Caco-2 (cell line): ENCODE measurements at regions not wholly inside any gene's neighbourhood (a gene's known extent, or its start where the extent isn't known, plus 50 kb on each side); places are given as distances from the start of the nearest gene placed in this dataset.

Experiments used
- BruUV-seq: library from RNA; stranded (reverse); fragments of 400-500 nt; replicated peaks from 2 replicates; lab custom pipeline; 2021; lab: Mats Ljungman, UMichigan
- CTCF ChIA-PET: fragments of 300-600 bp; sonication (Branson Sonifier 250); formaldehyde crosslinking; loops from one replicate; lab custom pipeline; 2022; ENCODE audit warnings: antibody characterized with exemption; lab: Charles Lee
- POLR2A ChIA-PET: fragments of 300-600 bp; sonication (Branson Sonifier 250); formaldehyde crosslinking; loops from one replicate; lab custom pipeline; 2022; ENCODE audit warnings: antibody characterized with exemption; lab: Charles Lee
- DNase-seq, 2 experiments: peaks; one replicate each; pipeline versions ENCODE4 v3.0.0 to v3.0.0-alpha.2; 2020 to 2022
- H3K27me3 ChIP-seq: replicated peaks from 2 replicates; pipeline ENCODE4 v1.6.0; 2011; ENCODE audit warnings: low read length; ENCODE audit not compliant: control insufficient read depth, insufficient read depth
- H3K36me3 ChIP-seq: 2 replicates; pipeline ENCODE4 v1.5.1; 2011; ENCODE audit warnings: low read length; ENCODE audit not compliant: control insufficient read depth, insufficient read depth
- H3K4me1 ChIP-seq: fragments of 250-450 bp; sonication (Bioruptor Pico); 2 replicates; pipeline ENCODE4 v1.5.1; 2020; ENCODE audit warnings: mild to moderate bottlenecking
- H3K4me3 ChIP-seq: 2 replicates; pipeline ENCODE4 v1.5.1; 2011; ENCODE audit warnings: low read depth, mild to moderate bottlenecking, control low read depth, low read length
- H3K9me3 ChIP-seq: fragments of 250-450 bp; sonication (Bioruptor Pico); 2 replicates; pipeline ENCODE4 v1.5.1; 2020; ENCODE audit warnings: mild to moderate bottlenecking, moderate library complexity
- H3K27ac Mint-ChIP-seq: one replicate; pipeline ENCODE4 v1.8.0; 2022; ENCODE audit warnings: mixed read lengths; ENCODE audit not compliant: unreplicated experiment
- H3K27me3 Mint-ChIP-seq: one replicate; pipeline ENCODE4 v1.8.0; 2022; ENCODE audit warnings: mixed read lengths; ENCODE audit not compliant: insufficient read depth, unreplicated experiment
- H3K36me3 Mint-ChIP-seq: one replicate; pipeline ENCODE4 v1.8.0; 2022; ENCODE audit warnings: mild to moderate bottlenecking, mixed read lengths; ENCODE audit not compliant: insufficient read depth, unreplicated experiment
- H3K4me1 Mint-ChIP-seq: one replicate; pipeline ENCODE4 v1.8.0; 2022; ENCODE audit warnings: low read depth, mixed read lengths; ENCODE audit not compliant: unreplicated experiment
- H3K4me3 Mint-ChIP-seq: one replicate; pipeline ENCODE4 v1.8.0; 2022; ENCODE audit warnings: mild to moderate bottlenecking, moderate library complexity, mixed read lengths; ENCODE audit not compliant: unreplicated experiment
- H3K9me3 Mint-ChIP-seq: one replicate; pipeline ENCODE4 v1.8.0; 2022; ENCODE audit warnings: mixed read lengths; ENCODE audit not compliant: unreplicated experiment
- CTCF ChIP-seq, 2 experiments: fragments of 200-600 bp in 1 of 2; IDR thresholded peaks; 1 replicate in 1 of 2; 2 replicates in 1 of 2; pipeline versions ENCODE4 v1.5.1 to v1.8.0; 2011 to 2022; ENCODE audit warnings: antibody characterized with exemption in 1 of 2, control low read depth in 1 of 2, inconsistent platforms in 1 of 2, low read depth in 1 of 2, low read length in 1 of 2, mild to moderate bottlenecking in 1 of 2, moderate library complexity in 1 of 2; ENCODE audit not compliant: insufficient read depth in 1 of 2, severe bottlenecking in 1 of 2, unreplicated experiment in 1 of 2
- intact Hi-C: fragments of 100-400 bp; cut with micrococcal nuclease; formaldehyde crosslinking; loops from one replicate; pipeline ENCODE4 v1.10.0; 2022; ENCODE audit not compliant: unreplicated experiment

- Histone ChIP-seq H3K4me3 (no peak overlapping the region), H3K27me3 (no peaks in the 10 kb centered on the region), H3K4me1 (no peaks in the 10 kb centered on the region), H3K36me3 (no peaks in the 10 kb centered on the region), H3K9me3 (peaks cover 4% of the 10 kb centered on the region; the same call in 1 of the 2 replicates)
- Mint-ChIP-seq H3K4me1 (no peaks in the 10 kb centered on the region), H3K4me3 (no peak overlapping the region), H3K27ac (no peak overlapping the region), H3K27me3 (no peaks in the 10 kb centered on the region), H3K9me3 (peaks cover 11% of the 10 kb centered on the region), H3K36me3 (no peaks in the 10 kb centered on the region)
- POLR2A ChIA-PET, result no interaction called here
- no TSS peak for BruUV-seq
- no peak for DNase-seq
- intact Hi-C loops, result no loop called here
- CTCF ChIA-PET, result no interaction called here
- TF ChIP-seq CTCF (IDR thresholded peaks at IDR 0.05; ENCODE audit: insufficient read depth in 1 of 2, low read depth in 1 of 2, low read length in 1 of 2, severe bottlenecking in 1 of 2, unreplicated experiment in 1 of 2), result no peak
Measured at GRCh38 chr5:148897842-148898241, 71.4 kb downstream of the ADRB2 start.

- peaks cover 8% of the 10 kb centered on the region for H3K9me3 Mint-ChIP-seq
- H3K36me3 ChIP-seq, result no peaks in the 10 kb centered on the region
- no TSS peak for BruUV-seq
- no peaks in the 10 kb centered on the region for H3K4me1 Mint-ChIP-seq
- DNase-seq, result no peak
- no peak overlapping the region for H3K4me3 ChIP-seq
- H3K4me1 ChIP-seq, result no peaks in the 10 kb centered on the region
- H3K4me3 Mint-ChIP-seq, result no peak overlapping the region
- CTCF ChIA-PET, result interaction anchor here (0.6 kb wide), 1 partner anchor 227 kb away, joined by 3 read pairs; no protein-coding TSS in a partner anchor
- TF ChIP-seq CTCF (IDR thresholded peaks at IDR 0.05; ENCODE audit: insufficient read depth in 1 of 2, low read depth in 1 of 2, low read length in 1 of 2, severe bottlenecking in 1 of 2, unreplicated experiment in 1 of 2), result no peak
- intact Hi-C loops, result no loop called here
- H3K27me3 Mint-ChIP-seq, result no peaks in the 10 kb centered on the region
- no peaks in the 10 kb centered on the region for H3K36me3 Mint-ChIP-seq
- peaks cover 4% of the 10 kb centered on the region; the same call in 1 of the 2 replicates for H3K9me3 ChIP-seq
- no peak overlapping the region for H3K27ac Mint-ChIP-seq
- POLR2A ChIA-PET, result no interaction called here
- H3K27me3 ChIP-seq, result no peaks in the 10 kb centered on the region
Measured at GRCh38 chr5:148898413-148899075, 72.1 kb downstream of the ADRB2 start.

- no peaks in the 10 kb centered on the region; the same call in 1 of the 2 replicates for H3K9me3 ChIP-seq
- Mint-ChIP-seq H3K36me3 (no peaks in the 10 kb centered on the region), H3K9me3 (no peaks in the 10 kb centered on the region), H3K4me3 (no peak overlapping the region), H3K4me1 (no peaks in the 10 kb centered on the region), H3K27ac (no peak overlapping the region), H3K27me3 (no peaks in the 10 kb centered on the region)
- no peaks in the 10 kb centered on the region for H3K4me1 ChIP-seq
- no peak for TF ChIP-seq CTCF (IDR thresholded peaks at IDR 0.05; ENCODE audit: insufficient read depth in 1 of 2, low read depth in 1 of 2, low read length in 1 of 2, severe bottlenecking in 1 of 2, unreplicated experiment in 1 of 2)
- no TSS peak for BruUV-seq
- CTCF ChIA-PET, result no interaction called here
- intact Hi-C loops, result no loop called here
- no peak overlapping the region for H3K4me3 ChIP-seq
- H3K27me3 ChIP-seq, result no peaks in the 10 kb centered on the region; the same call in 1 of the 2 replicates
- DNase-seq, result no peak
- no peaks in the 10 kb centered on the region for H3K36me3 ChIP-seq
- POLR2A ChIA-PET, result no interaction called here
Measured at GRCh38 chr5:148899993-148900392, 73.6 kb downstream of the ADRB2 start.
